ENCODE measurements at regions not wholly inside any gene's neighbourhood (a gene's known extent, or its start where the extent isn't known, plus 50 kb on each side); places are given as distances from the start of the nearest gene placed in this dataset.

- WGBS (ENCODE audit: insufficient coverage, insufficient replicate concordance, low lambda C conversion rate, missing lambda C conversion rate): 48% methylated on average over 2 of the region's 2 CpGs
- POLR2A ChIA-PET: no interaction called here
- SMC1A ChIA-PET (ENCODE audit: uncharacterized antibody, unreplicated experiment): no interaction called here
- no peak for FAIRE-seq
- H3K27ac ChIP-seq (ENCODE audit: control insufficient read depth, insufficient read depth): no peak overlapping the region
- H3K9me3 ChIP-seq (replicated peaks; ENCODE audit: control insufficient read depth, insufficient read depth, low read length): peaks cover 5% of the 10 kb centered on the region; the same call in 2 of the 3 replicates
- no peak overlapping the region for H2AFZ ChIP-seq (ENCODE audit: control insufficient read depth, low read depth, low read length)
- no peak for ATAC-seq
- H3K4me3 ChIP-seq: no peak overlapping the region
- no peaks in the 10 kb centered on the region for H3K4me1 ChIP-seq (ENCODE audit: control insufficient read depth, insufficient read depth, low read length)
- BruUV-seq (replicated peaks): no TSS peak
- RAD21 ChIA-PET (ENCODE audit: unreplicated experiment): no interaction called here
- TF ChIP-seq ETV6 (conservative IDR thresholded peaks at IDR 0.05 in 1 of 2, IDR thresholded peaks at IDR 0.05 in 1 of 2; ENCODE audit: borderline replicate concordance in 1 of 2, low read depth in 1 of 2): no peak
- H3K9ac ChIP-seq (ENCODE audit: control insufficient read depth, insufficient read depth, low read length): no peak overlapping the region
- in situ Hi-C loops (cut with MboI) (no loop called here), intact Hi-C loops (cut with micrococcal nuclease; ENCODE audit: unreplicated experiment) (no loop called here)
- no peaks in the 10 kb centered on the region for H3K79me2 ChIP-seq (ENCODE audit: control insufficient read depth, insufficient read depth, low read length)
- no peaks in the 10 kb centered on the region for H4K20me1 ChIP-seq (ENCODE audit: control insufficient read depth, insufficient read depth)
- no peaks in the 10 kb centered on the region for H3K36me3 ChIP-seq (ENCODE audit: control insufficient read depth in 2 of 2, insufficient read depth in 2 of 2, low read length in 1 of 2)
- CTCF ChIA-PET: interaction anchor here (0.6 kb wide), 1 partner anchor 1725 kb away, joined by 3 read pairs; no protein-coding TSS in a partner anchor
- H3K27me3 ChIP-seq (replicated peaks in 1 of 2; ENCODE audit: control insufficient read depth in 2 of 2, insufficient read depth in 2 of 2, low read length in 1 of 2): no peaks in the 10 kb centered on the region
- no peak overlapping the region for H3K4me2 ChIP-seq (ENCODE audit: control insufficient read depth, insufficient read depth)
- DNase-seq (ENCODE audit: low read depth, low spot score): no peak
These were observed 953.0 kb downstream of the AMY1C start for GRCh38 chr1:104702731-104703130.

GRCh38 chr1:104706631-104707147, 957.0 kb downstream of the AMY1C start:
- Histone ChIP-seq H3K36me3 (ENCODE audit: control insufficient read depth in 2 of 2, insufficient read depth in 2 of 2, low read length in 1 of 2) (no peaks in the 10 kb centered on the region), H3K9ac (ENCODE audit: control insufficient read depth, insufficient read depth, low read length) (no peak overlapping the region), H3K27me3 (replicated peaks in 1 of 2; ENCODE audit: control insufficient read depth in 2 of 2, insufficient read depth in 2 of 2, low read length in 1 of 2) (no peaks in the 10 kb centered on the region), H3K4me3 (no peak overlapping the region), H3K4me1 (ENCODE audit: control insufficient read depth, insufficient read depth, low read length) (no peaks in the 10 kb centered on the region), H3K4me2 (ENCODE audit: control insufficient read depth, insufficient read depth) (no peak overlapping the region), H3K9me3 (replicated peaks; ENCODE audit: control insufficient read depth, insufficient read depth, low read length) (peaks cover 5% of the 10 kb centered on the region; the same call in 2 of the 3 replicates), H4K20me1 (ENCODE audit: control insufficient read depth, insufficient read depth) (no peaks in the 10 kb centered on the region), H3K79me2 (ENCODE audit: control insufficient read depth, insufficient read depth, low read length) (no peaks in the 10 kb centered on the region), H2AFZ (ENCODE audit: control insufficient read depth, low read depth, low read length) (peak overlapping the region; percentile 5), H3K27ac (ENCODE audit: control insufficient read depth, insufficient read depth) (no peak overlapping the region)
- WGBS (ENCODE audit: insufficient coverage, insufficient replicate concordance, low lambda C conversion rate, missing lambda C conversion rate): 80% methylated on average over 9 of the region's 9 CpGs
- no TSS peak for BruUV-seq (replicated peaks)
- ChIA-PET CTCF (no interaction called here), SMC1A (ENCODE audit: uncharacterized antibody, unreplicated experiment) (interaction anchor here (1.0 kb wide), 1 partner anchor 38 kb away, joined by 3 read pairs; no protein-coding TSS in a partner anchor), POLR2A (interaction anchor here (1.0 kb wide), 1 partner anchor 59 kb away, joined by 3 read pairs; no protein-coding TSS in a partner anchor), RAD21 (ENCODE audit: unreplicated experiment) (no interaction called here)
- in situ Hi-C loops (cut with MboI) (no loop called here), intact Hi-C loops (cut with micrococcal nuclease; ENCODE audit: unreplicated experiment) (no loop called here)
- DNase-seq (ENCODE audit: low read depth, low spot score) (peak; percentile 9), FAIRE-seq (no peak), ATAC-seq (peak; percentile 84)
- TF ChIP-seq MAX (IDR thresholded peaks at IDR 0.05; ENCODE audit: low read depth, low read length) (no peak), CREM (IDR thresholded peaks at IDR 0.05; ENCODE audit: low read depth) (0 out of 2 replicates have a peak, but pooled peaks have one; percentile 17), NFYB (IDR thresholded peaks at IDR 0.05; ENCODE audit: insufficient read depth, low read depth, low read length) (0 out of 2 replicates have a peak, but pooled peaks have one; percentile 26), SUPT20H (IDR thresholded peaks at IDR 0.05; ENCODE audit: borderline replicate concordance, control insufficient read depth, low read depth, low read length) (no peak), CREB1 (IDR thresholded peaks at IDR 0.05; ENCODE audit: low read depth) (peak; percentile 33; the same call in 1 of the 2 replicates), POLR2AphosphoS5 (IDR thresholded peaks at IDR 0.05; ENCODE audit: low read length) (no peak), TARDBP (IDR thresholded peaks at IDR 0.05; ENCODE audit: borderline replicate concordance) (no peak), MLLT1 (IDR thresholded peaks at IDR 0.05) (peak; percentile 65; the same call in 1 of the 2 replicates), CBFB (IDR thresholded peaks at IDR 0.05; ENCODE audit: low read depth) (no peak), SPI1 (IDR thresholded peaks at IDR 0.05; ENCODE audit: borderline replicate concordance, insufficient read depth, low read depth, low read length) (no peak)

Data from GM12878 (cell line).